GM12878 (cell line): ENCODE measurements at regions not wholly inside any gene's neighbourhood (a gene's known extent, or its start where the extent isn't known, plus 50 kb on each side); places are given as distances from the start of the nearest gene placed in this dataset.

Experiments used
- ATAC-seq: fragments of 200-7000 bp; cut with Tn5 transposase; 3 replicates; pipeline ENCODE4 v1.9.1; 2020; ENCODE audit warnings: mild to moderate bottlenecking, moderate library complexity
- BruUV-seq: library from RNA; stranded (reverse); fragments of 400-500 nt; replicated peaks from 2 replicates; lab custom pipeline; 2021; lab: Mats Ljungman, UMichigan
- CTCF ChIA-PET: fragments of 300-600 bp; sonication (Branson Sonifier 250); formaldehyde crosslinking; extraction: SDS; loops from one replicate; lab custom pipeline; 2021; ENCODE audit warnings: inconsistent platforms; lab: Yijun Ruan, JAX
- POLR2A ChIA-PET: fragments of 350-600 bp; formaldehyde crosslinking; extraction: SDS; loops from one replicate; lab custom pipeline; 2021; ENCODE audit warnings: inconsistent platforms; lab: Charles Lee
- RAD21 ChIA-PET: fragments of 300-600 bp; sonication (Branson Sonifier 250); formaldehyde crosslinking; loops from one replicate; lab custom pipeline; 2023; ENCODE audit warnings: antibody characterized with exemption; ENCODE audit not compliant: unreplicated experiment; lab: Charles Lee
- SMC1A ChIA-PET: fragments of 300-600 bp; sonication (Branson Sonifier 250); formaldehyde crosslinking; loops from one replicate; lab custom pipeline; 2023; ENCODE audit not compliant: unreplicated experiment, uncharacterized antibody; lab: Charles Lee
- DNase-seq: peaks from one replicate; pipeline ENCODE4 v3.0.0-alpha.2; 2011; ENCODE audit warnings: low read depth, low spot score
- FAIRE-seq: peaks from 3 replicates; lab custom pipeline; 2011; peaks lifted over from hg19 to GRCh38; lab: Jason Lieb, UNC
- H2AFZ ChIP-seq: 2 replicates; pipeline ENCODE4 v1.6.0; 2011; ENCODE audit warnings: low read depth, low read length, control low read depth; ENCODE audit not compliant: control insufficient read depth
- H3K27ac ChIP-seq: 2 replicates; pipeline ENCODE4 v1.5.1; 2011; ENCODE audit warnings: control low read depth; ENCODE audit not compliant: control insufficient read depth, insufficient read depth
- H3K27me3 ChIP-seq, 2 experiments: replicated peaks in 1 of 2; 2 replicates each; pipeline versions ENCODE4 v1.6.0 to v1.6.1; 2011; ENCODE audit warnings: low read length in 1 of 2; ENCODE audit not compliant: control insufficient read depth in 2 of 2, insufficient read depth in 2 of 2
- H3K36me3 ChIP-seq, 2 experiments: 2 replicates each; pipeline ENCODE4 v1.5.1; 2011; ENCODE audit warnings: low read length in 1 of 2; ENCODE audit not compliant: control insufficient read depth in 2 of 2, insufficient read depth in 2 of 2
- H3K4me1 ChIP-seq: 2 replicates; pipeline ENCODE4 v1.6.1; 2011; ENCODE audit warnings: mild to moderate bottlenecking, low read length, moderate library complexity, mixed read lengths; ENCODE audit not compliant: control insufficient read depth, insufficient read depth
- H3K4me2 ChIP-seq: 2 replicates; pipeline ENCODE4 v1.6.0; 2011; ENCODE audit warnings: control low read depth; ENCODE audit not compliant: control insufficient read depth, insufficient read depth
- H3K4me3 ChIP-seq: fragments of 200-600 bp; sonication (generic); 2 replicates; pipeline ENCODE4 v1.5.1; 2016
- H3K79me2 ChIP-seq: 2 replicates; pipeline ENCODE4 v1.6.0; 2011; ENCODE audit warnings: low read length; ENCODE audit not compliant: control insufficient read depth, insufficient read depth
- H3K9ac ChIP-seq: 2 replicates; pipeline ENCODE4 v1.8.0; 2011; ENCODE audit warnings: low read length, control low read depth, mixed read lengths; ENCODE audit not compliant: control insufficient read depth, insufficient read depth
- H3K9me3 ChIP-seq: replicated peaks from 3 replicates; pipeline ENCODE4 v1.5.1; 2011; ENCODE audit warnings: mild to moderate bottlenecking, low read length; ENCODE audit not compliant: control insufficient read depth, insufficient read depth
- H4K20me1 ChIP-seq: 2 replicates; pipeline ENCODE4 v1.6.0; 2011; ENCODE audit not compliant: control insufficient read depth, insufficient read depth
- BCL11A ChIP-seq: IDR thresholded peaks from 2 replicates; pipeline ENCODE4 v1.6.1; 2011; ENCODE audit warnings: low read depth, low read length
- CEBPB ChIP-seq, 2 experiments: fragments of 150-350 bp in 1 of 2; IDR thresholded peaks; 2 replicates each; pipeline ENCODE4 v1.6.1; 2012 to 2014; ENCODE audit warnings: low read depth in 2 of 2, low read length in 2 of 2, borderline replicate concordance in 1 of 2, inconsistent platforms in 1 of 2
- CUX1 ChIP-seq: IDR thresholded peaks from 2 replicates; pipeline ENCODE4 v1.6.1; 2012; ENCODE audit warnings: improper control_type of control experiment, low read depth, low read length; ENCODE audit not compliant: insufficient replicate concordance
- NFYA ChIP-seq: IDR thresholded peaks from 2 replicates; pipeline ENCODE4 v1.6.1; 2011; ENCODE audit warnings: low read depth, mild to moderate bottlenecking, low read length, improper control_type of control experiment, borderline replicate concordance
- NFYB ChIP-seq: IDR thresholded peaks from 2 replicates; pipeline ENCODE4 v1.6.1; 2011; ENCODE audit warnings: low read depth, mild to moderate bottlenecking, low read length, improper control_type of control experiment, moderate library complexity; ENCODE audit not compliant: insufficient read depth
- PAX8 ChIP-seq: fragments of 450-650 bp; IDR thresholded peaks from 2 replicates; pipeline ENCODE4 v1.6.1; 2017; ENCODE audit warnings: mild to moderate bottlenecking, moderate library complexity
- POLR2A ChIP-seq: IDR thresholded peaks from 2 replicates; pipeline ENCODE4 v1.6.1; 2011; ENCODE audit warnings: low read depth, mild to moderate bottlenecking, low read length
- POLR2AphosphoS2 ChIP-seq: IDR thresholded peaks from 2 replicates; pipeline ENCODE4 v1.6.1; 2011; ENCODE audit warnings: low read depth, mild to moderate bottlenecking, low read length, improper control_type of control experiment, moderate library complexity
- ZNF592 ChIP-seq: fragments of 450-650 bp; IDR thresholded peaks from 2 replicates; pipeline ENCODE4 v1.6.1; 2017; ENCODE audit warnings: mild to moderate bottlenecking, moderate library complexity
- ZNF622 ChIP-seq: fragments of 450-650 bp; IDR thresholded peaks from 2 replicates; pipeline ENCODE4 v1.6.1; 2017; ENCODE audit warnings: mild to moderate bottlenecking, inconsistent platforms
- WGBS: methylation state at CpG from one replicate; pipeline ENCODE4 v1.1.6; 2016; ENCODE audit warnings: low lambda C conversion rate; ENCODE audit not compliant: insufficient replicate concordance, insufficient coverage; ENCODE audit errors: missing lambda C conversion rate; 5-methylcytosine and 5-hydroxymethylcytosine counted together
- in situ Hi-C: fragments of 300-500 bp; cut with MboI; formaldehyde crosslinking; loops from 9 replicates; pipeline ENCODE4 v1.14.3; 2018; ENCODE audit warnings: mixed read lengths
- intact Hi-C: fragments of 100-400 bp; cut with micrococcal nuclease; formaldehyde crosslinking; loops from one replicate; pipeline ENCODE4 v1.14.2; 2022; ENCODE audit not compliant: unreplicated experiment

GRCh38 chr12:24421759-24422158, 472.3 kb upstream of the SOX5 start:
- in situ Hi-C loops = no loop called here
- no peak for ATAC-seq

GRCh38 chr12:24418157-24418556, 468.7 kb upstream of the SOX5 start:
- ATAC-seq (no peak), FAIRE-seq (no peak), DNase-seq (no peak)
- peaks cover 0 to 2% of the 10 kb centered on the region in 2 experiments; a peak in 1 of 4 replicates for H3K27me3 ChIP-seq
- no peaks in the 10 kb centered on the region for H3K9me3 ChIP-seq
- ChIA-PET RAD21 (no interaction called here), CTCF (no interaction called here), SMC1A (interaction anchor here (1.6 kb wide), 1 partner anchor 14 kb away, joined by 4 read pairs; no protein-coding TSS in a partner anchor), POLR2A (no interaction called here)
- in situ Hi-C loops (no loop called here), intact Hi-C loops (no loop called here)
- no peak overlapping the region for H3K4me3 ChIP-seq
- H3K4me2 ChIP-seq = no peak overlapping the region
- no peak overlapping the region for H3K27ac ChIP-seq
- WGBS = 7% methylated on average over 1 of the region's 1 CpG
- no peak overlapping the region for H3K9ac ChIP-seq
- H4K20me1 ChIP-seq = no peaks in the 10 kb centered on the region
- H3K79me2 ChIP-seq = no peaks in the 10 kb centered on the region
- no peak overlapping the region for H2AFZ ChIP-seq
- no peaks in the 10 kb centered on the region for H3K4me1 ChIP-seq
- no TSS peak for BruUV-seq
- H3K36me3 ChIP-seq = no peaks in the 10 kb centered on the region
- no peak for TF ChIP-seq PAX8
- no peak for TF ChIP-seq POLR2AphosphoS2
- no peak for TF ChIP-seq CUX1
- TF ChIP-seq NFYA = no peak
- no peak for TF ChIP-seq BCL11A
- TF ChIP-seq ZNF622 = no peak
- TF ChIP-seq ZNF592 = no peak
- TF ChIP-seq NFYB = no peak

More at GRCh38 chr12:24421759-24422158, 472.3 kb upstream of the SOX5 start:
- Histone ChIP-seq H2AFZ (no peak overlapping the region), H3K9me3 (no peaks in the 10 kb centered on the region), H3K79me2 (no peaks in the 10 kb centered on the region), H3K9ac (no peak overlapping the region), H3K4me3 (no peak overlapping the region), H3K27me3 (peaks cover 0 to 3% of the 10 kb centered on the region in 2 experiments; a peak in 2 of 4 replicates), H3K4me1 (no peaks in the 10 kb centered on the region), H4K20me1 (no peaks in the 10 kb centered on the region), H3K4me2 (no peak overlapping the region), H3K27ac (no peak overlapping the region), H3K36me3 (no peaks in the 10 kb centered on the region)
- ChIA-PET SMC1A (no interaction called here), POLR2A (no interaction called here), RAD21 (no interaction called here), CTCF (no interaction called here)
- TF ChIP-seq POLR2A (no peak), CEBPB (IDR thresholded peaks at IDR 0.05; ENCODE audit: borderline replicate concordance in 1 of 2, low read depth in 2 of 2, low read length in 2 of 2) (no peak)
- intact Hi-C loops = no loop called here
- DNase-seq (no peak), FAIRE-seq (no peak)
- 69% methylated on average over 5 of the region's 5 CpGs for WGBS
- no TSS peak for BruUV-seq
